ENCODE measurements at regions not wholly inside any gene's neighbourhood (a gene's known extent, or its start where the extent isn't known, plus 50 kb on each side); places are given as distances from the start of the nearest gene placed in this dataset.

DNA sequence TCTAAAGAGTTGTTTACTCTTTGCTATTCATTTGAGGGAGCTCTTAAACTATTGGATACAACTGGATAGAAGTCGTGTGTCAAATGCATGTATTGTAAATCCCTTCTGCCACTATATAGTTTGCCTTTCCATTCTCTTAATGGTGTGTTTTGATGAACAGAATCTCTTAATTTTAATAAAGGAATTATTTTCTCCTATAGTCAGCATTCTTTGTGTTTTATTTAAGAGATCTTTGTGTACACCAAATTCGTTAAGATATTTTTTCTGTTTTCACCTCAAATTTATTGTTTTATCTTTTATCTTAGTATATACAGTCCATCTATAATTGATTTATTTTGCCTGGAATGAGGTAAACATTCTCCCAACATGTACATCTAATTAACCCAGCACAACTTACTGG lies 551.5 kb upstream of the AGTR1 start:
- H3K4me3 ChIP-seq (ENCODE audit: control insufficient read depth in 2 of 3, extremely low read depth in 1 of 3, insufficient read depth in 2 of 3, low read depth in 1 of 3, low read length in 3 of 3) = no peak overlapping the region
- no peak overlapping the region for H3K27ac ChIP-seq (ENCODE audit: control insufficient read depth, insufficient read depth, low read length)
- no peak for TF ChIP-seq EZH2 (IDR thresholded peaks at IDR 0.05; ENCODE audit: low read length)
- TF ChIP-seq, protein P1, sequence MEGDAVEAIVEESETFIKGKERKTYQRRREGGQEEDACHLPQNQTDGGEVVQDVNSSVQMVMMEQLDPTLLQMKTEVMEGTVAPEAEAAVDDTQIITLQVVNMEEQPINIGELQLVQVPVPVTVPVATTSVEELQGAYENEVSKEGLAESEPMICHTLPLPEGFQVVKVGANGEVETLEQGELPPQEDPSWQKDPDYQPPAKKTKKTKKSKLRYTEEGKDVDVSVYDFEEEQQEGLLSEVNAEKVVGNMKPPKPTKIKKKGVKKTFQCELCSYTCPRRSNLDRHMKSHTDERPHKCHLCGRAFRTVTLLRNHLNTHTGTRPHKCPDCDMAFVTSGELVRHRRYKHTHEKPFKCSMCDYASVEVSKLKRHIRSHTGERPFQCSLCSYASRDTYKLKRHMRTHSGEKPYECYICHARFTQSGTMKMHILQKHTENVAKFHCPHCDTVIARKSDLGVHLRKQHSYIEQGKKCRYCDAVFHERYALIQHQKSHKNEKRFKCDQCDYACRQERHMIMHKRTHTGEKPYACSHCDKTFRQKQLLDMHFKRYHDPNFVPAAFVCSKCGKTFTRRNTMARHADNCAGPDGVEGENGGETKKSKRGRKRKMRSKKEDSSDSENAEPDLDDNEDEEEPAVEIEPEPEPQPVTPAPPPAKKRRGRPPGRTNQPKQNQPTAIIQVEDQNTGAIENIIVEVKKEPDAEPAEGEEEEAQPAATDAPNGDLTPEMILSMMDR (optimal IDR thresholded peaks at IDR 0.05 in 1 of 3, IDR thresholded peaks at IDR 0.05 in 1 of 3, conservative IDR thresholded peaks at IDR 0.05 in 1 of 3; ENCODE audit: extremely low read depth in 1 of 3, insufficient read depth in 2 of 3, low read length in 3 of 3) = no peak
- DNase-seq (ENCODE audit: low read depth, low spot score) (no peak), FAIRE-seq (no peak)
- no peak overlapping the region for H2AFZ ChIP-seq (ENCODE audit: control insufficient read depth, low read length)
- no peak overlapping the region for H3K4me2 ChIP-seq (ENCODE audit: control insufficient read depth, extremely low read depth, insufficient read depth, low read depth, low read length)
- H3K27me3 ChIP-seq (ENCODE audit: control insufficient read depth, extremely low read depth, insufficient read depth, low read length) = no peaks in the 10 kb centered on the region
- no peaks in the 10 kb centered on the region for H3K9me1 ChIP-seq (ENCODE audit: control insufficient read depth, extremely low read depth, insufficient read depth, low read length)
- H3K9me3 ChIP-seq (ENCODE audit: control insufficient read depth, low read depth, low read length) = no peaks in the 10 kb centered on the region
- no peaks in the 10 kb centered on the region for H3K79me2 ChIP-seq (ENCODE audit: control insufficient read depth, insufficient read depth, low read length)
- H3K36me3 ChIP-seq (ENCODE audit: control insufficient read depth in 2 of 2, extremely low read depth in 1 of 2, insufficient read depth in 2 of 2, low read length in 2 of 2) = no peaks in the 10 kb centered on the region
- no peak overlapping the region for H3K9ac ChIP-seq (ENCODE audit: control insufficient read depth, extremely low read depth, insufficient read depth, low read length)
- peaks cover 6% of the 10 kb centered on the region for H3K4me1 ChIP-seq (ENCODE audit: control insufficient read depth, extremely low read depth, insufficient read depth, low read length)
- dilution Hi-C loops (cut with MboI; ENCODE audit: extremely low pct_ligation_motif_present, low sequenced_read_pairs) = no loop called here
- no peaks in the 10 kb centered on the region for H4K20me1 ChIP-seq (ENCODE audit: control insufficient read depth, extremely low read depth, insufficient read depth, low read length)

DNA sequence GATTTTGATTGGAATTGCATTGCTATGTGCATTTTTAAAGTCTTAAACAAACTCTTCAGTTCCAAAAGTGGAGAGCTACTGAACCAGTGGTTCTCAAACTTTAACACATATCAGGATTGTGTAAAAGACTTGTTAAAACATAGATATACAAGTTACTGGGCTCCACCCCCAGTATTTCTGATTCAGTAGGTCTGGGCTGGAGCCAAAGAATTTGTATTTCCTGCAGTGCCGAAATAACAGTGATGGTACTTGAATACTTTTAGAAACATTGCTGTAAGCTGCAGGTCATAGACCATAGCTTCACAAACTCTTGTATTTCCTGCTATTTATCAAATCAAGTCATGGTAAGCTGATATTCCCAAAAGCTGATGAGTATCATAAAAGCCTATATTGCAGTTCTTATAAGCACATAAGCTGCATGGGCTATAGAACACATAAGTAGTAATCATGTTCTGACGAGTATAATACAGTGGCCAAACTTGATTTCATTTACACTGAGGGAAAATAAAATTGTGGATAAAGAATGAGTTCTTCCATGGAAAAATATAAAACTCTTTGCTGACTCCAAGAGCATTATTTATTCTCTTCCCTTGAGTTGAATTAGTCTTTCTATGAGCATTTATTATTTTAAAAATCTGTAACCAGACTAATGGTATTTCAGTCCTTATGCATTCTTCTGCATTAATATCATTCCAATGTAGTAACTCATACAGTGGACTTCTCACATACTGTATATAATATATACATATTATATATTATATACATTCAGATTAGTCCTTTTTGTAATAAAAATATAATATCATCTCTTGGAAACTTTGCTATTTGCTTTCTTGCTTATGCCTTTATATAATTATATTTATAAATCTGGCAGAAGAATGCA lies 550.5 kb upstream of the AGTR1 start:
- no peak overlapping the region for H3K27ac ChIP-seq (ENCODE audit: control insufficient read depth, insufficient read depth, low read length)
- no peaks in the 10 kb centered on the region for H4K20me1 ChIP-seq (ENCODE audit: control insufficient read depth, extremely low read depth, insufficient read depth, low read length)
- FAIRE-seq (peak; percentile 9), DNase-seq (ENCODE audit: low read depth, low spot score) (no peak)
- H3K27me3 ChIP-seq (ENCODE audit: control insufficient read depth, extremely low read depth, insufficient read depth, low read length) = no peaks in the 10 kb centered on the region
- no peaks in the 10 kb centered on the region for H3K9me3 ChIP-seq (ENCODE audit: control insufficient read depth, low read depth, low read length)
- peaks cover 6% of the 10 kb centered on the region for H3K4me1 ChIP-seq (ENCODE audit: control insufficient read depth, extremely low read depth, insufficient read depth, low read length)
- H3K79me2 ChIP-seq (ENCODE audit: control insufficient read depth, insufficient read depth, low read length) = no peaks in the 10 kb centered on the region
- peak overlapping the region; percentile 56 for H3K4me2 ChIP-seq (ENCODE audit: control insufficient read depth, extremely low read depth, insufficient read depth, low read depth, low read length)
- TF ChIP-seq, protein P1 (optimal IDR thresholded peaks at IDR 0.05 in 1 of 3, IDR thresholded peaks at IDR 0.05 in 1 of 3, conservative IDR thresholded peaks at IDR 0.05 in 1 of 3; ENCODE audit: extremely low read depth in 1 of 3, insufficient read depth in 2 of 3, low read length in 3 of 3) = no peak
- TF ChIP-seq EZH2 (IDR thresholded peaks at IDR 0.05; ENCODE audit: low read length) = no peak
- H3K4me3 ChIP-seq (ENCODE audit: control insufficient read depth in 2 of 3, extremely low read depth in 1 of 3, insufficient read depth in 2 of 3, low read depth in 1 of 3, low read length in 3 of 3) = no peak overlapping the region
- H3K9ac ChIP-seq (ENCODE audit: control insufficient read depth, extremely low read depth, insufficient read depth, low read length) = no peak overlapping the region
- dilution Hi-C loops (cut with MboI; ENCODE audit: extremely low pct_ligation_motif_present, low sequenced_read_pairs) = no loop called here
- H2AFZ ChIP-seq (ENCODE audit: control insufficient read depth, low read length) = no peak overlapping the region
- no peaks in the 10 kb centered on the region for H3K36me3 ChIP-seq (ENCODE audit: control insufficient read depth in 2 of 2, extremely low read depth in 1 of 2, insufficient read depth in 2 of 2, low read length in 2 of 2)
- H3K9me1 ChIP-seq (ENCODE audit: control insufficient read depth, extremely low read depth, insufficient read depth, low read length) = no peaks in the 10 kb centered on the region

All from keratinocyte (primary cell).